GM18517 (cell line): ENCODE measurements at regions not wholly inside any gene's neighbourhood (a gene's known extent, or its start where the extent isn't known, plus 50 kb on each side); places are given as distances from the start of the nearest gene placed in this dataset.

Experiments
- ATAC-seq: cut with Tn5 transposase; IDR thresholded peaks from one replicate; pipeline ENCODE4 v1.9.1; 2021; ENCODE audit warnings: mild to moderate bottlenecking, moderate library complexity; ENCODE audit not compliant: unreplicated experiment

- no peak for ATAC-seq
These were observed 286.9 kb downstream of the UACA start for GRCh38 chr15:70476441-70476840.

- no peak for ATAC-seq
These were observed 287.4 kb downstream of the UACA start for GRCh38 chr15:70475921-70476320.

DNA sequence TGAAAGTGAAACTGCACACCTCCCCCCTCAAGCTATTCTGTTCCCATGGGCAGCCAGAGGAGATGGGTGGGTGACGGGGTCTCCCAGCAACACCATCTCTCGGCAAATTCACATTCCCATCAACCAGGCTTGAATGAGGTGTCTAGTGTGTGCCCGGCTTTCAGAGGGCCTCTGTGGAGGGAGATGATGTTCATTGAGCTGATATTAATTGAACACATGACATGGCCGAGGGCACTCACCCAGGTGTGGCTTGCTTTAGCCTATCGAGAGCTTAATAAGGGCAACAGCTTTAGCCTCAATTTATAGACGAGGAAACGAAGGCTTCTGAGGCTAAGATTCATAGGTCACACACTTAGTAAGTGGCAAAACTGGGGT, 288.0 kb downstream of the UACA start:
- ATAC-seq: no peak

DNA sequence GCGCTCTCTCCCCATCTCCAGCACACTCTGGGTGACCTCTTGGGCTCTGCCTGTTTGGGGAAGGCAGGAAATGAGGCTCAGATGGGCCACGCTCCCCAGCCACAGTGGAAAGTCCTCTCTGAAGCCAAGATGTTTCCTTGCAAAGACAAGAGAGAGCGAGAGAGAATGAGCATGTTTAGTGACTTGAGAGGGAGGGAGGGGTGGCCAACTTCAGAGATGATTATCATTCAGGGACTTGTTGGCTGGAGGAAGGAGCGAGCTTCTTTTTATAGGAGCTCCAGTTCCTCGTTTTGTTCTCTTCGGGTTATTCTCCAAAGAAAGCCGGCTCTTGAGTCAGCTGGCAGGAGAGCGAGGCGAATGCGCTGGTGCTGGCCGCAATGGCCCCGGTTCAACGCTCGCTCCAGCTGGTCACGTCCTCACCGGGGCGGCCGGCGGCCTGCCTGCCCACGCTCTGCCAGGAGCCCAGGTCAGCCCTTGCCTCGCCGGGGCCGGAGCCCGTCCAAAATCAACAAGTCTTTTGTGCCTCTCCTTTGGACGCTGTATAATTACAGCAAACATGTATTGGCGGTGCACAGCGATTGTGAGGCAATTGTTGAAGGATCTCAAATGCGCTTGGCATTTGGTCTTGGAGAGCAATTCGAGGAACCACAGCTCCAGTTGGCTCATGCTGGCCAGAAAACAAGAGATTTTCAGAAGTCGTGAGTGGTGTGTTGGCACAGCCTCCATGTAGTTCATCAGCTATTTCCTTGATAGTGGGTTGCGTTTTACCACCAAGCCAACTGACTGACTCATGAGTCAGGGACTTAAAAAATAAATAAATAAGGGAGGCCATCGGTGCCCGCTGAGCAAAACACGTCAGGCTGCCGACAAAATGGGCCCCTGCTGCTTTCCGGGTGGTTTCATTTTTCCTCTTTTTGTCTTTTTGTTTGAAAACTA, 288.6 kb downstream of the UACA start:
- ATAC-seq: no peak

DNA sequence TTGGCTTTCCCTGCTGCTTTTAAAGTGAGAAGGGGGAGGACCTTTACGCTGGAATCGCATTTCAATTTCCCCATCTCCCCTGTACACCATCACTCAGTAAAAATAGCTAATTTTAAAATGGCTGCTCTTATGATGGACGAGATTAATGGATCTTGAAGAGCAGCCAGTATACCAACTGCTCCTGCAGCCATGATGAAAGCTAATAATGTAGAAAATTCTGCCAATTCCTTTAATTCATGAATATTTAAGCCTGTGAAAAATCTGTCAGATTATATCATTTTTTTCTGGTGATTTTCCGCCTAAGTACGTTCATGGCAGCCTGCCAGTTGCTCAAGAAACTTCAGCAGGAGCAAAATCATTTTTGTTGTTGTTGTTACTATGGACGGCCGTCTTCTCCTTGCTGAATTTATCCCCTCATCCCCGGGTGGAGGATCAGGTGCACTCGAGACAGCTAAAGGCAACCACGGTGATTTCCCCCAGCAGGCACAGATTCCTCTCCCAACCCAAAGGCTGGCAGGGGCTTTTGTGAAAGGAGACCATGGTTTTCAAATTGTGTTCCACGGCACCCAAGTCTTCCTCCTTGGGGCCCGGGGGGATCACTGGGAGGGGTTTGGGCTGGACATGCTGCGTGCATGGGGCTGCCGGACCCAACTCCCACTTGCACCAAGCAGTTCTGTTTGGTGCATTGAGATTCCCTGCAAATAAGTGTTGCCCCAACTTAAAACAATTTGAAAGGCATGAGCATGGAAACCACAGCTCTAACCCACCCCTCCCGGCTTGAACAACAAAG, 289.6 kb downstream of the UACA start:
- ATAC-seq: no peak

DNA sequence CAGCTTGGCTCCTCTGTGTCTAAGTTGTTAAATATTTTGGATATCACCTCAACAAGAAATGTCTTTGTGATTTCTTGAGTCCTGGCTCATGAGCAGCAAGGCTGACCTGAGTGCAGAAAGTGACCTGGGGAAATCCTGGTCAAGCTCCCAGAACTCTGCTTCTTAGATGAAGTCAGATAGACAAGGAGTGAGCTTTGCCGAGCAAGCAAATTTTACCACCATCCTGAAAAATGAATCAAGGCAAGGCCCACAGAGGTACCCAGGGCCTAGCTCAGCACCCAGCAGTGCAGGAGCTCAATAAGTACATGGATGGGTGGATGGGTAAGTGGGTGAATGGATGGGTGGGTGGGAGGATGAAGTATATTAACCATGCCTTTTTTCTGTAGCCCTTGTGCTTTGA, 291.8 kb downstream of the UACA start:
- no peak for ATAC-seq

DNA sequence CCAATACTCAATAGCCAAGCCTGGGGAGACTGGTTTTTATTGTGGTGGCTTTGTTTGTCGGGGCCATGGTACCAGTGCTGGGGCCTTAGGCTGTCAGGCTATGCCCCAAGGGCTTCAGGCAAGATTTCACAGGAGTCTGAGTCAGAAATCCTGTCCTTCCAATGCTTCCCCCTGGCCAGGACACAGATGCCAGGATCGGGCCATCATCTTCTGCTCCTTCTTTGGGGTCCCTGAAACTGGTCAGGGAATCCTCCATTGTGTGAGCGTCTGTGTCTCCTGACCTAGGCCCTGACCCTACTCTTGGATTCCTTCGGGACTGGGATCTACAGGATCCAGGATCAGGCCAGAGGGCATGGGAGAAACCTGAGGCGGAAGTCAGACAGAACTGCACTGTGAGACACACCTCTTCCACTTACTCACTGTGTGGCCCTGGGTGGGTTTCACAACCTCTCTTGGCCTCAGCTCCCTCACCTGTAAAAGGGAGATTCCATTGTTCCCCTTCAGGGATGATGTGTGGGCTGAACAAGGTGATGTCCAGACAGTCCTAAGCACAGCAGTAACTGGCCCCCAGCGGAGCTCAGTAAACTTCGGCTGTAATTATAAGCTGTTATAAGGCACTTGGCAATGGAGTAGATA, 292.7 kb downstream of the UACA start:
- ATAC-seq: no peak

DNA sequence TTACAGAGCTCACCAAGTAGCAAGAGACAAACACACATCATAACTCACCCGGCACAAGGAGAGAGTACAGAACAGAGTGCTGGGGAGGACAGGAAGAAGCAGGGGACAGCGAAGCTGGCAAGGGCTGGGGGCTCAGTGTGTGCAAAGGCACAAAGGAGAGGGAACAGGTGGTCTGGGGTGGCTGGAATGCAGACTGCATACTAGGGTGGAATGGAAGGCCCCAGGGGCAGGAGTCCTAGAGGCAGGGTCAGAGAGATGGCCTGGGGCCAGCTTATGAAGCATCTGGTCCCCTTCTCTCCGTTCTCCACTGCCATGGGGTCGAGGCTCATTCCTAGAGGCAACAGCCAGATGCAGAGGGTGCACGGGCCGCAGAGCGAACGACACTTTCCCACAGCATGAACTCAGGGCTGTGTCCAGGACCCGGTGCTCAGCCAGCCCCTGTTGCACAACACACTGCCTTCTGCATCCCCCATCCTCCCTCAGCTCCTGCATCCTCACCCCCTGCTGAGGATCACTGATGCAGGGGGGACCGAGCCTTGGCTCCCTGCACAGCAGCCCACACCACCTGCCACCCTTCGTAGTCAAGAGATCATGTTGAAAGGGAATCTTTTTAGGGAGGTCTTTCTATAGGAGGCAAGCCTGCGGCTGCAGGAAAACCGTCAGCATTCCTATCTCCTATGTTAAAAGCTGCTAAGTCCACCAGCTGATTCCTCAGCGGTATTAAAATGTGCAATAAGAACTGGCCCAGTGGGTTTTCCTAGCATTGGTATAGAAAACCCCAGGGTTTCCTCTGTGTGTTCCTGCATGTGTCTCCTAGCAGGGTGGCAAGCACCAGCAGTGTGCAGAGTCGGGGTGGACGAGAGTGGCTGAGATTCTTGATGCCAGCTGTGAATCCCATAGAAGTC, 293.5 kb downstream of the UACA start:
- no peak for ATAC-seq

- no peak for ATAC-seq
These were observed 294.2 kb downstream of the UACA start for GRCh38 chr15:70469182-70469581.

- ATAC-seq: no peak
These were observed 296.3 kb downstream of the UACA start for GRCh38 chr15:70466895-70467529.

DNA sequence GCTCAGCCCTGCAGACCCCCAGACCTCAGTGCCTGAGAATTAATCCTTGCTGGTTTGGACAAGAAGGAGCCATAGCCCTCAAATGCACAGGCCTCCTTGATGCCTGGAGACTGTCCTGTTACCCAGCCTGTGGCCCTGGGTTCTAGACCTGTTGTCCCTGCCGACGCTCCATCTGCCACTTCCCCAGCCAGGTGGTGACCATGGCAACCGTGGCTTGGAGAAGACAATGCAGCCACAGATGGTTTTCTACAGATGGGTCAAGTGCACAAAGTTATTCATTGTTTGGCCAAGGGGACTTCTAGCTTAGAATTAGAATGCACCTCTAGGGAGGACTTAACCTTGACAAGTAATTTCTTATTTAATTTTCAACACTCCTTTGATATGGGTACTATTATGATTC, 297.1 kb downstream of the UACA start:
- no peak for ATAC-seq

GRCh38 chr15:70465812-70466211, 297.5 kb downstream of the UACA start:
- ATAC-seq: no peak

- ATAC-seq: peak; percentile 35
These were observed 299.9 kb downstream of the UACA start for GRCh38 chr15:70463453-70463834.

DNA sequence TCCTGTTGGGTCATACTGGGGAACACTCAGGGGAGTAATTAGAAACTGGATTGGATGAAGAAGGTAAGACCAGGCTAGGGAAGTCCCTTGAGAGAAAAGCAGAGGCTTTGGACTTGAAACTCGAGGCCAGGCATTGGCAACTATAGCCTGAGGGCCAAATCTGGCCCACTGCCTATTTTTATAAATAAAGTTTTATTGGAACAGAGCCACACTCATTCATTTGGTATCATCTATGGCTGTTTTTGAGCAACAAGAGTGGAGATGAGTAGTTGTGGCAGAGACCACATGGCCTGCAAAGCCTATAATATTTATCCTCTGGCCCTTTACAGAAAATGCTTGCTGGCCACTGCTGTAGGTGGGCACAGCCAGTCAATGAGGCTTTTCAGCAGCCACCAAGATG, 301.4 kb downstream of the UACA start:
- ATAC-seq: no peak

- ATAC-seq: no peak
These were observed 302.3 kb downstream of the UACA start for GRCh38 chr15:70461017-70461416.

DNA sequence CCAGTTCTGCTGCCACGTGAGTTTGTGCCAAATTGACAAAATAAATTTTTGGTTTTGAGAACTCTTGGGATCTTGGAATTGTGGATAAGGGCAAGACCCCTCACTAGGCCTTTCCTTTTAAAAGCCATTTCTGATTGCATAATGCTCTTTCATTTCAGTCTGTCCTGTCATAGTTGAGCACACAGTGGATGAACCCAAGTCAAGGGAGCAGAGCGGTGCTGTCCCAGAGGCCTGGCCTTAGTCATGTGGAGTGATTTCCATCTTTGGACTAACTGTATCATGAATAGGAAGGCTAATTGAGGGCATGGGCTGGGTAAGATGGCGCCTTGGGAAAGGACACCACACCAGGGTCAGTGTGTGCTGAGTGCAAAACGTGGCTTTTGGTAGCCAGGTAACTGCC, 304.0 kb downstream of the UACA start:
- ATAC-seq: no peak

DNA sequence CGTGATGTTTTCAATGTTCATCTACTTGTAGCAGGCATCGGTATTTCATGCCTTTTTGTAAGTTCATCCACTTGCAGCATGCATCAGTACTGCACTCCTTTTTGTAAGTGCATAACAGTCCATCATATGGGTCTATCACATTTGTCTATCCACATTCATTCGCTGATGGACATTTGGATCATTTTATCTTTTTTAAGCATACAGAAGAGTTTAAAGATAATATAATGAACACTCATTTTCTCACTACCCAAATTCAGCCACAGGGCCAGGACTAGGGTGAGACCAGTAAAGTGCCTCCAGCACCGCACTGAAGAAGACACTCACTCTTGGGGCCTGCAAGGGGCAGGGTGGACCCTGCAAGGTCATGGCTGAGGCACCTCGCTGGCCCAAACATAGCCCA, 309.6 kb downstream of the UACA start:
- no peak for ATAC-seq

GRCh38 chr15:70453238-70453637, 310.1 kb downstream of the UACA start:
- ATAC-seq: no peak

DNA sequence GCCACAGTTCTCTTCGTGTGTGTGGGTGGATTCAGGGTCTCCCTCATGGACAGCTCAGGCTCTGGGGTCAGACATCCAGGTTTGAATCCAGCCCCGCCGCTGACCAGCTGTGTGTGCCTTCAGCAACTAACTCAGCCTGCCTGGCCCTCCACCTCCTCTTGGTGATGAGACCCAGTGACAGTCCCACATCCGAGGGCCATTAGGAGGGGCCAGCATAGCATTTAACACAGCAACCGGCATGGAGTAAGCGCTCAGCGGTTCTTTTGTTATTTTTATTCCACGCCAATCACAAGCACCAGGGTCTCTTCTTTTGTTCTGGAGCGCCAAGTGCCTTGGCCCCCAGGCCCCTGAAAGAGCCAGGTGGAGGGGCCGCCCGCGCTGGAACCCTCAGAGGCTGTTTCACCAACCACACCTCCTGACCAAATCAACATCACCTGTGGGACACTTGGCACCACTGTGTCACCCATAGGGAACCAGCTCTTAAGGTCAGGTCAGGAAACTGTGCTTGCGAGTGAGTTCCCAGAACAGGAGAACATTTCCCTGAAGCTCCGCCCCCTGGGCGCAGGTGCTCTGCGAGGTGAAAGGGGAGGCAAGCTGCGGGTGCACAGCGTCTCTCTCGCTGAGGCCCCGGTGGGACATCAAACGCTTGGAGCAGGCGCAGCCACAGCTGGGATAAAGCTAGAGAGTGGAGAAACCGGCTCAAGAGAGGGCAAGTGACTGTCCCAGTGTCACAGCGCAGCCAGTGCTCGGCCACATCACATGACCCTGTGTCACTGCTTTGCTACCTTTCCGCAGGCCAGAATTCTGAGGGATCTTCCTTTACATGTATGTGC, 311.3 kb downstream of the UACA start:
- ATAC-seq: no peak

GRCh38 chr15:70450142-70450443, 313.3 kb downstream of the UACA start:
- ATAC-seq: no peak
